K562 (cell line): ENCODE measurements at regions not wholly inside any gene's neighbourhood (a gene's known extent, or its start where the extent isn't known, plus 50 kb on each side); places are given as distances from the start of the nearest gene placed in this dataset.

Source experiments
- ATAC-seq: fragments of 200-7000 bp; cut with Tn5 transposase; 3 replicates; pipeline ENCODE4 v1.9.1; 2020; ENCODE audit warnings: moderate library complexity
- BruUV-seq: library from RNA; stranded (reverse); fragments of 400-500 nt; replicated peaks from 2 replicates; lab custom pipeline; 2021; lab: Mats Ljungman, UMichigan
- CTCF ChIA-PET: fragments of 300-600 bp; formaldehyde crosslinking; extraction: SDS; loops from one replicate; lab custom pipeline; 2021; ENCODE audit warnings: low intra/inter-chr PET ratio; lab: Yijun Ruan, JAX
- POLR2A ChIA-PET: fragments of 300-600, 350-650 bp; sonication (Branson Sonifier 250); formaldehyde crosslinking; extraction: SDS; loops from one replicate; lab custom pipeline; 2021; ENCODE audit warnings: antibody characterized with exemption, inconsistent platforms; lab: Yijun Ruan, JAX
- DNase-seq, 4 experiments: peaks; one replicate each; pipeline versions ENCODE4 v3.0.0 to v3.0.0-alpha.2; 2011 to 2018; ENCODE audit warnings: low spot score in 3 of 4, mixed read lengths in 3 of 4; ENCODE audit errors: extremely low read depth in 1 of 4
- FAIRE-seq: peaks from 2 replicates; lab custom pipeline; 2011; peaks lifted over from hg19 to GRCh38; lab: Jason Lieb, UNC
- H2AFZ ChIP-seq: 2 replicates; pipeline ENCODE4 v1.6.0; 2011; ENCODE audit warnings: low read depth, low read length, control low read depth, inconsistent platforms
- H3K27ac ChIP-seq: fragments of 200-600 bp; 3 replicates; pipeline ENCODE4 v1.8.0; 2011; ENCODE audit warnings: low read depth, mild to moderate bottlenecking, control low read depth, inconsistent platforms, low read length, moderate library complexity, mixed read lengths; ENCODE audit errors: extremely low read depth
- H3K27me3 ChIP-seq, 2 experiments: fragments of 300-600 bp in 1 of 2; 2 replicates in 1 of 2; 3 replicates in 1 of 2; pipeline versions ENCODE4 v1.6.0 to v1.8.0; 2011; ENCODE audit warnings: inconsistent platforms in 2 of 2, low read length in 2 of 2, mild to moderate bottlenecking in 1 of 2, mixed read lengths in 1 of 2, moderate library complexity in 1 of 2; ENCODE audit not compliant: control insufficient read depth in 2 of 2, insufficient read depth in 2 of 2
- H3K36me3 ChIP-seq: fragments of 300-600 bp; 3 replicates; pipeline ENCODE4 v1.8.0; 2011; ENCODE audit warnings: mild to moderate bottlenecking, low read length, inconsistent platforms; ENCODE audit not compliant: control insufficient read depth, insufficient read depth
- H3K4me1 ChIP-seq, 2 experiments: fragments of 200-600 bp in 1 of 2; replicated peaks in 1 of 2; 2 replicates in 1 of 2; 3 replicates in 1 of 2; pipeline versions ENCODE4 v1.5.1 to v1.8.0; 2011; ENCODE audit warnings: inconsistent platforms in 2 of 2, low read length in 2 of 2, mild to moderate bottlenecking in 1 of 2, mixed read lengths in 1 of 2, moderate library complexity in 1 of 2; ENCODE audit not compliant: control insufficient read depth in 2 of 2, insufficient read depth in 2 of 2
- H3K4me2 ChIP-seq: 2 replicates; pipeline ENCODE4 v1.6.1; 2011; ENCODE audit warnings: low read length, control low read depth, inconsistent platforms, mixed read lengths; ENCODE audit not compliant: insufficient read depth
- H3K4me3 ChIP-seq: fragments of 200-600 bp; sonication (generic), shearing (Covaris generic); 2 replicates; pipeline ENCODE4 v1.5.1; 2016; ENCODE audit warnings: control low read depth, inconsistent platforms
- H3K79me2 ChIP-seq: fragments of 200-600 bp; 3 replicates; pipeline ENCODE4 v1.8.0; 2011; ENCODE audit warnings: low read length, inconsistent platforms; ENCODE audit not compliant: control insufficient read depth, insufficient read depth
- H3K9ac ChIP-seq, 2 experiments: 2 replicates each; pipeline versions ENCODE4 v1.6.0 to v1.6.1; 2011; ENCODE audit warnings: low read depth in 2 of 2, low read length in 2 of 2, control low read depth in 1 of 2, inconsistent platforms in 1 of 2, mild to moderate bottlenecking in 1 of 2, mixed read lengths in 1 of 2; ENCODE audit not compliant: insufficient read depth in 1 of 2
- H3K9me1 ChIP-seq: one replicate; pipeline ENCODE4 v1.6.0; 2011; ENCODE audit warnings: inconsistent platforms, mild to moderate bottlenecking, low read length, moderate library complexity; ENCODE audit not compliant: control insufficient read depth, insufficient read depth
- H3K9me3 ChIP-seq: replicated peaks from 2 replicates; pipeline ENCODE4 v1.5.1; 2011; ENCODE audit warnings: low read depth, low read length, inconsistent platforms; ENCODE audit not compliant: control insufficient read depth, insufficient read depth
- H4K20me1 ChIP-seq: replicated peaks from 2 replicates; pipeline ENCODE4 v1.6.1; 2011; ENCODE audit warnings: low read length, inconsistent platforms, mixed read lengths; ENCODE audit not compliant: control insufficient read depth, insufficient read depth
- CTBP1 ChIP-seq: fragments of 450-650 bp; IDR thresholded peaks from 2 replicates; pipeline ENCODE4 v1.6.1; 2016; ENCODE audit warnings: borderline replicate concordance
- TCF7L2 ChIP-seq: fragments of 150-350 bp; IDR thresholded peaks from 2 replicates; pipeline ENCODE4 v1.6.1; 2016; ENCODE audit warnings: low read depth, mild to moderate bottlenecking, low read length, moderate library complexity
- WGBS: fragments of 100-300 bp; shearing (Covaris generic); methylation state at CpG from one replicate; pipeline ENCODE4 v1.1.6; 2016; ENCODE audit warnings: low coverage, mixed read lengths; ENCODE audit not compliant: insufficient coverage; ENCODE audit errors: missing lambda C conversion rate; 5-methylcytosine and 5-hydroxymethylcytosine counted together
- in situ Hi-C: fragments of 300-500 bp; cut with MboI; formaldehyde crosslinking; loops from 4 replicates; pipeline ENCODE4 v1.15.0; 2018; ENCODE audit warnings: inconsistent platforms, mixed read lengths
- intact Hi-C: fragments of 100-400 bp; cut with micrococcal nuclease; formaldehyde crosslinking; loops from 2 replicates; pipeline ENCODE4 v1.14.2; 2022
- TF ChIP-seq, protein P1 (sequence below), 2 experiments: fragments of 450-650 bp; IDR thresholded peaks; 2 replicates each; pipeline ENCODE4 v1.6.1; 2016
- TF ChIP-seq, protein P2 (sequence below): fragments of 150-350 bp; IDR thresholded peaks from 2 replicates; pipeline ENCODE4 v1.6.1; 2014; ENCODE audit warnings: low read depth, mild to moderate bottlenecking, low read length, borderline replicate concordance

DNA sequence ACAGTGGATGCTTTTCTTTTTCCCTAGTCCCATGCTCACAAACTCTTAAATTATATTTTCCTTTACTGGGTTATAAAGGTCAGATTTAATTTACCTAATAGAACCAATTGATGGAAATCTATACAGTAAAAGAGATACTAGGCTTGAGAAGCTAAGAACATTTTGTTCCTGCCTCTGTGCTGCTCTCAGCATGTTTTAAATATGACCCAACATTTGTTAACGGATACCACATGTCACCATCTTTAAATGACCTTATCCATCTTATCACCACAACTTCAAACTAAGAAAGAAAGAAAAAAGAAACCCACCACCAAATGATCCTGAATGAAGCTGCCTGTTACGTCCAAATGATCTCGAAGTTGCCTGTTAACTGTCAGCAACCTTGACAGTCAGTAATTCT is 334.7 kb upstream of the ZNF608 start:
- no peak overlapping the region for H3K27ac ChIP-seq
- no peak overlapping the region for H2AFZ ChIP-seq
- 0% methylated on average over 3 of the region's 3 CpGs for WGBS
- no peak overlapping the region for H3K4me2 ChIP-seq
- H3K9me3 ChIP-seq: no peaks in the 10 kb centered on the region; the same call in 1 of the 2 replicates
- no peaks in the 10 kb centered on the region for H3K79me2 ChIP-seq
- no peak for DNase-seq
- intact Hi-C loops: no loop called here
- ChIA-PET CTCF (no interaction called here), POLR2A (interaction anchor here (1.2 kb wide), 1 partner anchor 14 kb away, joined by 3 read pairs; no protein-coding TSS in a partner anchor)
- no peak overlapping the region for H3K9ac ChIP-seq
- H3K4me3 ChIP-seq: no peak overlapping the region
- no peaks in the 10 kb centered on the region for H3K27me3 ChIP-seq
- no peaks in the 10 kb centered on the region for H3K36me3 ChIP-seq
- no peaks in the 10 kb centered on the region for H3K9me1 ChIP-seq
- no TSS peak for BruUV-seq
- no peak for TF ChIP-seq TCF7L2
- TF ChIP-seq, protein P1, sequence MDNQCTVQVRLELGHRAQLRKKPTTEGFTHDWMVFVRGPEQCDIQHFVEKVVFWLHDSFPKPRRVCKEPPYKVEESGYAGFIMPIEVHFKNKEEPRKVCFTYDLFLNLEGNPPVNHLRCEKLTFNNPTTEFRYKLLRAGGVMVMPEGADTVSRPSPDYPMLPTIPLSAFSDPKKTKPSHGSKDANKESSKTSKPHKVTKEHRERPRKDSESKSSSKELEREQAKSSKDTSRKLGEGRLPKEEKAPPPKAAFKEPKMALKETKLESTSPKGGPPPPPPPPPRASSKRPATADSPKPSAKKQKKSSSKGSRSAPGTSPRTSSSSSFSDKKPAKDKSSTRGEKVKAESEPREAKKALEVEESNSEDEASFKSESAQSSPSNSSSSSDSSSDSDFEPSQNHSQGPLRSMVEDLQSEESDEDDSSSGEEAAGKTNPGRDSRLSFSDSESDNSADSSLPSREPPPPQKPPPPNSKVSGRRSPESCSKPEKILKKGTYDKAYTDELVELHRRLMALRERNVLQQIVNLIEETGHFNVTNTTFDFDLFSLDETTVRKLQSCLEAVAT (IDR thresholded peaks at IDR 0.05): no peak
- no peak for TF ChIP-seq CTBP1
- TF ChIP-seq, protein P2, sequence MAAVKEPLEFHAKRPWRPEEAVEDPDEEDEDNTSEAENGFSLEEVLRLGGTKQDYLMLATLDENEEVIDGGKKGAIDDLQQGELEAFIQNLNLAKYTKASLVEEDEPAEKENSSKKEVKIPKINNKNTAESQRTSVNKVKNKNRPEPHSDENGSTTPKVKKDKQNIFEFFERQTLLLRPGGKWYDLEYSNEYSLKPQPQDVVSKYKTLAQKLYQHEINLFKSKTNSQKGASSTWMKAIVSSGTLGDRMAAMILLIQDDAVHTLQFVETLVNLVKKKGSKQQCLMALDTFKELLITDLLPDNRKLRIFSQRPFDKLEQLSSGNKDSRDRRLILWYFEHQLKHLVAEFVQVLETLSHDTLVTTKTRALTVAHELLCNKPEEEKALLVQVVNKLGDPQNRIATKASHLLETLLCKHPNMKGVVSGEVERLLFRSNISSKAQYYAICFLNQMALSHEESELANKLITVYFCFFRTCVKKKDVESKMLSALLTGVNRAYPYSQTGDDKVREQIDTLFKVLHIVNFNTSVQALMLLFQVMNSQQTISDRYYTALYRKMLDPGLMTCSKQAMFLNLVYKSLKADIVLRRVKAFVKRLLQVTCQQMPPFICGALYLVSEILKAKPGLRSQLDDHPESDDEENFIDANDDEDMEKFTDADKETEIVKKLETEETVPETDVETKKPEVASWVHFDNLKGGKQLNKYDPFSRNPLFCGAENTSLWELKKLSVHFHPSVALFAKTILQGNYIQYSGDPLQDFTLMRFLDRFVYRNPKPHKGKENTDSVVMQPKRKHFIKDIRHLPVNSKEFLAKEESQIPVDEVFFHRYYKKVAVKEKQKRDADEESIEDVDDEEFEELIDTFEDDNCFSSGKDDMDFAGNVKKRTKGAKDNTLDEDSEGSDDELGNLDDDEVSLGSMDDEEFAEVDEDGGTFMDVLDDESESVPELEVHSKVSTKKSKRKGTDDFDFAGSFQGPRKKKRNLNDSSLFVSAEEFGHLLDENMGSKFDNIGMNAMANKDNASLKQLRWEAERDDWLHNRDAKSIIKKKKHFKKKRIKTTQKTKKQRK: no peak
- TF ChIP-seq, all 486 proteins: peak for 0
- in situ Hi-C loops: no loop called here
- ATAC-seq (no peak), FAIRE-seq (no peak)
- no peaks in the 10 kb centered on the region for H3K4me1 ChIP-seq
- no peaks in the 10 kb centered on the region for H4K20me1 ChIP-seq
